ENCODE measurements at regions not wholly inside any gene's neighbourhood (a gene's known extent, or its start where the extent isn't known, plus 50 kb on each side); places are given as distances from the start of the nearest gene placed in this dataset.

DNA sequence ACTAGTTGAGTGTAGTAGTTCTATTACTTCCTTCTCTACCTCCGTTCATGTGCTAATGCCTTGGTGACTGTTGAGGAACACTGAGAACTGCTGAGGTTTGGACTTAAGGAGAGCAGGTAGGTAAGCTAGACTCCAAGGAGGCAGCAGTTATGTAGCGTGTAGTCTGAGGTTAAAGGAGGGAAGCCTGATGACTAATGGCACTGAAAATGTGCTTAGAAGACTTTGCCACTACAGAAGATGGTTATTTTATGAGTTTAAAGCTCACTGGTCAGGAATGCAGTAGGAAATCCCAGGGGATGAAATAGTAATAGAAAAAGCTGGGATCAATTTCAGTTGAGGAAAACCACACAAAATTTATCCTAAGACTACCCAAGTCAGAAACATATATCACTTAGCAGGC lies 1077.3 kb downstream of the RAPGEF2 start:
- TF ChIP-seq POLR2A (IDR thresholded peaks at IDR 0.05; ENCODE audit: low read length) (no peak), GATA1 (IDR thresholded peaks at IDR 0.05; ENCODE audit: low read depth, low read length) (no peak)

Data from erythroblast (primary cell).